OCI-LY3 (cell line): ENCODE measurements at regions not wholly inside any gene's neighbourhood (a gene's known extent, or its start where the extent isn't known, plus 50 kb on each side); places are given as distances from the start of the nearest gene placed in this dataset.

Experiments
- H2AFZ ChIP-seq: fragments of 200-600, 300-600 bp; shearing (Covaris generic); 2 replicates; pipeline ENCODE4 v1.6.0; 2014; ENCODE audit warnings: antibody characterized with exemption, low read depth, low read length
- H3K27ac ChIP-seq: fragments of 200-600, 300-600 bp; sonication (generic); 2 replicates; pipeline ENCODE4 v1.5.1; 2014; ENCODE audit warnings: mild to moderate bottlenecking, low read length, moderate library complexity, mixed read lengths
- H3K27me3 ChIP-seq: fragments of 200-600, 300-600 bp; sonication (generic); 2 replicates; pipeline ENCODE4 v1.6.1; 2014; ENCODE audit warnings: low read depth, low read length, mixed read lengths
- H3K36me3 ChIP-seq: fragments of 200-600, 300-600 bp; sonication (generic); replicated peaks from 2 replicates; pipeline ENCODE3; 2014; ENCODE audit warnings: low read depth, low read length, mixed read lengths
- H3K4me1 ChIP-seq: fragments of 300-600, 200-600 bp; sonication (generic); 2 replicates; pipeline ENCODE4 v1.6.1; 2014; ENCODE audit warnings: low read length, mixed read lengths
- H3K4me2 ChIP-seq: fragments of 200-600, 300-600 bp; sonication (generic); 2 replicates; pipeline ENCODE4 v1.6.1; 2014; ENCODE audit warnings: low read length, mixed read lengths
- H3K4me3 ChIP-seq: fragments of 300-600, 200-600 bp; sonication (generic); 2 replicates; pipeline ENCODE4 v1.5.1; 2014; ENCODE audit warnings: antibody characterized with exemption, mild to moderate bottlenecking, low read length, moderate library complexity
- H3K79me2 ChIP-seq: fragments of 300-600, 200-600 bp; shearing (Covaris generic); 2 replicates; pipeline ENCODE4 v1.6.1; 2014; ENCODE audit warnings: mild to moderate bottlenecking, low read length, mixed read lengths
- H3K9ac ChIP-seq: fragments of 300-600, 200-600 bp; shearing (Covaris generic); 2 replicates; pipeline ENCODE4 v1.6.0; 2014; ENCODE audit warnings: mild to moderate bottlenecking, low read length, moderate library complexity
- H3K9me3 ChIP-seq: fragments of 200-600, 300-600 bp; shearing (Covaris generic); 2 replicates; pipeline ENCODE4 v1.6.1; 2014; ENCODE audit warnings: low read length, mixed read lengths; ENCODE audit not compliant: insufficient read depth
- H4K20me1 ChIP-seq: fragments of 200-600, 300-600 bp; sonication (generic); 2 replicates; pipeline ENCODE4 v1.6.1; 2016; ENCODE audit warnings: low read length, mixed read lengths; ENCODE audit not compliant: insufficient read depth
- EZH2phosphoT487 ChIP-seq: fragments of 200-600 bp; shearing (Covaris generic); IDR thresholded peaks from 2 replicates; pipeline ENCODE4 v1.6.1; 2018; ENCODE audit warnings: antibody characterized with exemption, mixed run types, low read depth
- TF ChIP-seq, protein P1 (sequence below): fragments of 200-600, 300-600 bp; sonication (generic); IDR thresholded peaks from 2 replicates; pipeline ENCODE4 v1.5.1; 2014; ENCODE audit warnings: antibody characterized with exemption, low read length, low read depth

GRCh38 chr4:182073278-182073677, 169.9 kb upstream of the TENM3 start:
- H2AFZ ChIP-seq: no peak overlapping the region
- H3K36me3 ChIP-seq: no peaks in the 10 kb centered on the region

GRCh38 chr4:182074139-182074538, 169.1 kb upstream of the TENM3 start:
- no peaks in the 10 kb centered on the region for H3K79me2 ChIP-seq
- H3K4me1 ChIP-seq: peaks cover 2% of the 10 kb centered on the region
- H3K27me3 ChIP-seq: no peaks in the 10 kb centered on the region
- H3K36me3 ChIP-seq: no peaks in the 10 kb centered on the region
- TF ChIP-seq, protein P1, sequence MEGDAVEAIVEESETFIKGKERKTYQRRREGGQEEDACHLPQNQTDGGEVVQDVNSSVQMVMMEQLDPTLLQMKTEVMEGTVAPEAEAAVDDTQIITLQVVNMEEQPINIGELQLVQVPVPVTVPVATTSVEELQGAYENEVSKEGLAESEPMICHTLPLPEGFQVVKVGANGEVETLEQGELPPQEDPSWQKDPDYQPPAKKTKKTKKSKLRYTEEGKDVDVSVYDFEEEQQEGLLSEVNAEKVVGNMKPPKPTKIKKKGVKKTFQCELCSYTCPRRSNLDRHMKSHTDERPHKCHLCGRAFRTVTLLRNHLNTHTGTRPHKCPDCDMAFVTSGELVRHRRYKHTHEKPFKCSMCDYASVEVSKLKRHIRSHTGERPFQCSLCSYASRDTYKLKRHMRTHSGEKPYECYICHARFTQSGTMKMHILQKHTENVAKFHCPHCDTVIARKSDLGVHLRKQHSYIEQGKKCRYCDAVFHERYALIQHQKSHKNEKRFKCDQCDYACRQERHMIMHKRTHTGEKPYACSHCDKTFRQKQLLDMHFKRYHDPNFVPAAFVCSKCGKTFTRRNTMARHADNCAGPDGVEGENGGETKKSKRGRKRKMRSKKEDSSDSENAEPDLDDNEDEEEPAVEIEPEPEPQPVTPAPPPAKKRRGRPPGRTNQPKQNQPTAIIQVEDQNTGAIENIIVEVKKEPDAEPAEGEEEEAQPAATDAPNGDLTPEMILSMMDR: no peak
- TF ChIP-seq EZH2phosphoT487: no peak
- H3K4me3 ChIP-seq: no peak overlapping the region
- H2AFZ ChIP-seq: no peak overlapping the region
- H3K4me2 ChIP-seq: no peak overlapping the region
- H3K9me3 ChIP-seq: no peaks in the 10 kb centered on the region
- H4K20me1 ChIP-seq: no peaks in the 10 kb centered on the region
- no peak overlapping the region for H3K9ac ChIP-seq
- H3K27ac ChIP-seq: no peak overlapping the region

More at GRCh38 chr4:182073278-182073677, 169.9 kb upstream of the TENM3 start:
- H3K9me3 ChIP-seq: no peaks in the 10 kb centered on the region
- H3K27me3 ChIP-seq: no peaks in the 10 kb centered on the region
- no peak overlapping the region for H3K27ac ChIP-seq
- no peaks in the 10 kb centered on the region for H3K79me2 ChIP-seq
- H4K20me1 ChIP-seq: no peaks in the 10 kb centered on the region
- no peak for TF ChIP-seq EZH2phosphoT487
- TF ChIP-seq, protein P1: no peak
- H3K4me2 ChIP-seq: no peak overlapping the region
- H3K4me1 ChIP-seq: peaks cover 10% of the 10 kb centered on the region
- no peak overlapping the region for H3K4me3 ChIP-seq
- H3K9ac ChIP-seq: no peak overlapping the region

GRCh38 chr4:182074810-182075209, 168.4 kb upstream of the TENM3 start:
- no peaks in the 10 kb centered on the region for H3K4me1 ChIP-seq
- H2AFZ ChIP-seq: no peak overlapping the region
- H3K27me3 ChIP-seq: no peaks in the 10 kb centered on the region
- H3K79me2 ChIP-seq: no peaks in the 10 kb centered on the region
- no peak overlapping the region for H3K27ac ChIP-seq
- no peaks in the 10 kb centered on the region for H3K9me3 ChIP-seq
- H3K36me3 ChIP-seq: no peaks in the 10 kb centered on the region
- TF ChIP-seq, protein P1: no peak
- TF ChIP-seq EZH2phosphoT487: no peak
- H4K20me1 ChIP-seq: no peaks in the 10 kb centered on the region
- H3K9ac ChIP-seq: no peak overlapping the region
- H3K4me2 ChIP-seq: no peak overlapping the region
- no peak overlapping the region for H3K4me3 ChIP-seq

GRCh38 chr4:182082910-182083309, 160.3 kb upstream of the TENM3 start:
- Histone ChIP-seq H3K27me3 (no peaks in the 10 kb centered on the region), H3K4me2 (no peak overlapping the region), H2AFZ (no peak overlapping the region), H4K20me1 (no peaks in the 10 kb centered on the region), H3K4me1 (no peaks in the 10 kb centered on the region), H3K36me3 (no peaks in the 10 kb centered on the region), H3K9ac (no peak overlapping the region), H3K4me3 (no peak overlapping the region), H3K79me2 (no peaks in the 10 kb centered on the region), H3K27ac (no peak overlapping the region), H3K9me3 (no peaks in the 10 kb centered on the region)
- TF ChIP-seq EZH2phosphoT487: no peak
- TF ChIP-seq, protein P1: no peak
